ENCODE measurements at regions not wholly inside any gene's neighbourhood (a gene's known extent, or its start where the extent isn't known, plus 50 kb on each side); places are given as distances from the start of the nearest gene placed in this dataset.

DNA sequence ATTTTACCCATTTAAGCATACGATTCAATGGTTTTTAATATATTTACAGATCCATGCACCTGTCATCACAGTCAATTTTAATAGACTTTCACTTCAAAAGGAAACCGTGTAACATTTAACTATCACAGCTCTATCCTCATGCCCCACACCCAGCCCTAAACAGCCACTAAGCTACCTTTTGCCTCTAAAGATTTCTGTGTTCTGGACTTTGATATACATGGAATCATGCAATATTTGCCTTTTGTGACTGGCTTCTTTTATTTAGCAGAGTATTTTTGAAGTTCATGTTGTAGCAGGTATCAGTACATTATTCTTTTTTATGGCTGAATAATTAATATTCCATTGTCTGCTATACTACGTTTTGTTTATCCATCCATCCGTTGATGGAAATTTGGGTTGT is 50.3 kb upstream of the STX16 start:
- Histone ChIP-seq H2AK5ac (ENCODE audit: low read length) (no peak overlapping the region), H4K91ac (ENCODE audit: low read depth, low read length) (no peak overlapping the region), H3K23ac (ENCODE audit: low read length) (no peak overlapping the region), H3K14ac (ENCODE audit: low read length) (no peak overlapping the region), H3K9ac (ENCODE audit: low read length) (no peak overlapping the region), H3K79me2 (ENCODE audit: control insufficient read depth, insufficient read depth, low read length, poor library complexity) (no peaks in the 10 kb centered on the region), H3K4ac (ENCODE audit: low read depth, low read length) (no peak overlapping the region), H3K4me1 (ENCODE audit: control insufficient read depth in 1 of 2, insufficient read depth in 2 of 2, low read length in 2 of 2) (peaks cover 12 to 22% of the 10 kb centered on the region in 2 experiments), H2BK120ac (ENCODE audit: insufficient read depth, low read length, poor library complexity) (no peak overlapping the region), H3K18ac (ENCODE audit: low read length) (no peak overlapping the region), H4K8ac (ENCODE audit: low read depth, low read length) (no peak overlapping the region), H2AFZ (ENCODE audit: insufficient read depth, low read length, poor library complexity) (no peak overlapping the region), H4K12ac (ENCODE audit: low read depth, low read length) (no peak overlapping the region), H2BK5ac (ENCODE audit: low read depth, low read length, poor library complexity) (no peak overlapping the region), H3K9me3 (ENCODE audit: insufficient read depth, low read depth, low read length) (peaks cover 4% of the 10 kb centered on the region), H3K79me1 (ENCODE audit: low read length) (peaks cover 12% of the 10 kb centered on the region), H3K27me3 (ENCODE audit: insufficient read depth, low read length) (no peaks in the 10 kb centered on the region), H3K27ac (ENCODE audit: low read depth, low read length) (no peak overlapping the region), H3K4me2 (ENCODE audit: low read length) (no peak overlapping the region), H2BK12ac (ENCODE audit: low read length) (no peak overlapping the region), H3K36me3 (ENCODE audit: control insufficient read depth in 1 of 2, insufficient read depth in 2 of 2, low read length in 2 of 2) (no peaks in the 10 kb centered on the region), H3K4me3 (ENCODE audit: low read depth, low read length) (no peak overlapping the region)
- no CpG with 5 or more reads among the region's 4 CpGs for WGBS (ENCODE audit: extremely low coverage, insufficient coverage, insufficient read length)
- no peak for DNase-seq

DNA sequence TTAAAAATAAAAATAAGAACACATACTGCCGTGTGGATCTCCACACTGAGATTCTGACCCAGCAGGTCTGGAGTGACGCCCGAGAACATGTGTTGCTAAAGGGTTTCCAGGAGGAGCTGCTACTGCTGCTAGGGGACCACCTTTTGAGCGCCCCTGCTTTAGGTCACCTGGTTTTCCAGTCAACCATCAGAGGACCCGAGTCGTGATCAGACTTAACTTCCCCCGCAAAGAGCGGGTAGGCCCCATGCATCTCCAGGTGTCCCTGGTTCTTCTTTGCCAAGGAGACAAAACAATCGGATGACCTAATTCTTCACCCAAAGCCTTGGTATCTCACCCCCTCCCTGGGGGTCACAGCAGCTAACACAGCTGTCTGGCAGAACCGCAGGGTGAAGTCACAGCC is 51.1 kb upstream of the STX16 start:
- H3K14ac ChIP-seq (ENCODE audit: low read length) = no peak overlapping the region
- H3K36me3 ChIP-seq (ENCODE audit: control insufficient read depth in 1 of 2, insufficient read depth in 2 of 2, low read length in 2 of 2) = no peaks in the 10 kb centered on the region
- no peak overlapping the region for H4K91ac ChIP-seq (ENCODE audit: low read depth, low read length)
- H3K27me3 ChIP-seq (ENCODE audit: insufficient read depth, low read length) = no peaks in the 10 kb centered on the region
- no peak overlapping the region for H3K18ac ChIP-seq (ENCODE audit: low read length)
- H2BK5ac ChIP-seq (ENCODE audit: low read depth, low read length, poor library complexity) = no peak overlapping the region
- no peaks in the 10 kb centered on the region for H3K79me2 ChIP-seq (ENCODE audit: control insufficient read depth, insufficient read depth, low read length, poor library complexity)
- peaks cover 12 to 22% of the 10 kb centered on the region in 2 experiments for H3K4me1 ChIP-seq (ENCODE audit: control insufficient read depth in 1 of 2, insufficient read depth in 2 of 2, low read length in 2 of 2)
- no peak overlapping the region for H3K9ac ChIP-seq (ENCODE audit: low read length)
- H2AK5ac ChIP-seq (ENCODE audit: low read length) = no peak overlapping the region
- no peak overlapping the region for H2BK120ac ChIP-seq (ENCODE audit: insufficient read depth, low read length, poor library complexity)
- peaks cover 3% of the 10 kb centered on the region for H3K9me3 ChIP-seq (ENCODE audit: insufficient read depth, low read depth, low read length)
- no peak overlapping the region for H3K4me3 ChIP-seq (ENCODE audit: low read depth, low read length)
- no peak overlapping the region for H2BK12ac ChIP-seq (ENCODE audit: low read length)
- DNase-seq = no peak
- peaks cover 12% of the 10 kb centered on the region for H3K79me1 ChIP-seq (ENCODE audit: low read length)
- no peak overlapping the region for H3K23ac ChIP-seq (ENCODE audit: low read length)
- H4K12ac ChIP-seq (ENCODE audit: low read depth, low read length) = no peak overlapping the region
- no CpG with 5 or more reads among the region's 10 CpGs for WGBS (ENCODE audit: extremely low coverage, insufficient coverage, insufficient read length)
- H3K27ac ChIP-seq (ENCODE audit: low read depth, low read length) = no peak overlapping the region
- no peak overlapping the region for H4K8ac ChIP-seq (ENCODE audit: low read depth, low read length)
- no peak overlapping the region for H3K4ac ChIP-seq (ENCODE audit: low read depth, low read length)
- H3K4me2 ChIP-seq (ENCODE audit: low read length) = no peak overlapping the region
- no peak overlapping the region for H2AFZ ChIP-seq (ENCODE audit: insufficient read depth, low read length, poor library complexity)

DNA sequence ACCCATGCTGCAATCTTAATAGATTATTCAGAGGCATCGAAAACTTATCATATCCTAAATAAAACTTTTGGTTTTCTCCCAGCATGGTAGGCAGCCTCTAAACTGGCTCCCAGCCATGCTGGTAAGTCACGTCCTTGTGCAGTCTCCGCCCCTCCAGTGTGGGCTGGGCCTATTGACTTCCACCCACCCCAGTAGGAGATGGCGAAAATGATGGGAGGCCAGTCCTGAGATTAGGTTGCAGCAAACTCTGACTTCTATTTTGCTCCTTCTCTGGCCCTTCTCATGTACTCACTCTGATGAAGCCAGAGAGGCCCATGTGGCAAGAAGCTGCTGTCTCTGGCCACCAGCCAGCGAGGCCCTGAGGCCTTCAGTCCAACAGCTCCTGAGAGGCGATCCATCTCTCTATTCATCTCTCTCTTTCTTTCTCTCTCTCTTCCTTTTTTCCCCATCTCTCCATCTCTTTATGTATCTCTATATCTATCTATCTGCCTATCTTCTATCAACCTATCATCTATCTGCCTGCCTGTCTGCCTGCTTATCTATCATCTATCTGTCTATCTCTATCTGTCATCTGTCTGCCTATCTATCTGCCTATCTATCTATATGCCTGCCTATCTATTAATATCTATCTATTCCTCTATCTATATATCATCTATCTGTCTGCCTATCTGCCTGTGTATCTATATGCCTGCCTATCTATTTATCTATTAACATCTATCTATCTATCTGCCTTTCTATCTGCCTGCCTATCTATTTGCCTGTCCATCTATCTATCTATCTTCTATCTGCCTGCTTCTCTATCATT is 52.7 kb upstream of the STX16 start:
- Histone ChIP-seq H3K4me2 (ENCODE audit: low read length) (no peak overlapping the region), H3K18ac (ENCODE audit: low read length) (no peak overlapping the region), H3K79me1 (ENCODE audit: low read length) (peaks cover 5% of the 10 kb centered on the region), H2BK12ac (ENCODE audit: low read length) (no peak overlapping the region), H3K4me3 (ENCODE audit: low read depth, low read length) (no peak overlapping the region), H3K36me3 (ENCODE audit: control insufficient read depth in 1 of 2, insufficient read depth in 2 of 2, low read length in 2 of 2) (no peaks in the 10 kb centered on the region), H3K14ac (ENCODE audit: low read length) (no peak overlapping the region), H3K23ac (ENCODE audit: low read length) (no peak overlapping the region), H2BK5ac (ENCODE audit: low read depth, low read length, poor library complexity) (no peak overlapping the region), H4K8ac (ENCODE audit: low read depth, low read length) (no peak overlapping the region), H2AFZ (ENCODE audit: insufficient read depth, low read length, poor library complexity) (no peak overlapping the region), H3K27me3 (ENCODE audit: insufficient read depth, low read length) (no peaks in the 10 kb centered on the region), H3K27ac (ENCODE audit: low read depth, low read length) (no peak overlapping the region), H3K4ac (ENCODE audit: low read depth, low read length) (no peak overlapping the region), H3K4me1 (ENCODE audit: control insufficient read depth in 1 of 2, insufficient read depth in 2 of 2, low read length in 2 of 2) (peaks cover 4 to 12% of the 10 kb centered on the region in 2 experiments), H3K9ac (ENCODE audit: low read length) (no peak overlapping the region), H3K9me3 (ENCODE audit: insufficient read depth, low read depth, low read length) (peaks cover 3% of the 10 kb centered on the region), H4K91ac (ENCODE audit: low read depth, low read length) (no peak overlapping the region), H2AK5ac (ENCODE audit: low read length) (no peak overlapping the region), H3K79me2 (ENCODE audit: control insufficient read depth, insufficient read depth, low read length, poor library complexity) (no peaks in the 10 kb centered on the region), H4K12ac (ENCODE audit: low read depth, low read length) (no peak overlapping the region), H2BK120ac (ENCODE audit: insufficient read depth, low read length, poor library complexity) (no peak overlapping the region)
- WGBS (ENCODE audit: extremely low coverage, insufficient coverage, insufficient read length) = no CpG with 5 or more reads among the region's 6 CpGs
- peak; percentile 7 to 24 for DNase-seq

DNA sequence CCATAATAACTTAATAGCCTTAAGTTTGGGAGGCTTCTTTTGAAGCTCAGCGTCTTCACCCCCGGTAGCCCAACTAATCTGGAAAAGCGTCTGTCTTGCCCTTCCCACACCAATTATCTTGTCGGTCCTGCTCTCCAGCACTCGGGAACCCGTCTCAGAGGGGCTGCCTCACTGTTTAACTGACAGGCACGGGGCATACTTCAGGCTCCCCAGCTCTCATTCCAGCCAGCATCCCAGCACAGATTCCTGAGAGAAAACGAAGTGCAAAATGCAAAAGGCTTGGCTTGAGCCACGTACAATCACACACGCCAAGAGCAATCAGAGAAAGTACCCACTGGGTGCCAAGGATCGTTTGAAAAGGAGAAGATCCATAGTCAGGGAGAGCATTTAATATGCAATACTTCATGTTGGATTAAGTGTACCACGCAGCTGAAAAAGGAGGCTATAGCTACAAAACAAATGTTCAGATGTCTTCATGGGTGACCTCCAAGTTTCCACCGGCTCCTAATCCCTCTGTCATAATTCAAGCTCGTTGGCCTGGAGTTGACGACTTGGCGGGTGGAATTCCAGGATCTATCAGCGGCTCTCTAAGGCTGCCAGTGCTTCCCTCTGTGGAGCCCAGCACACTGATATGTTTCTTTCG is 53.7 kb upstream of the STX16 start:
- H3K4me1 ChIP-seq (ENCODE audit: control insufficient read depth in 1 of 2, insufficient read depth in 2 of 2, low read length in 2 of 2) = peaks cover 0 to 8% of the 10 kb centered on the region in 2 experiments
- H3K27me3 ChIP-seq (ENCODE audit: insufficient read depth, low read length) = no peaks in the 10 kb centered on the region
- no peak overlapping the region for H2BK12ac ChIP-seq (ENCODE audit: low read length)
- H2BK120ac ChIP-seq (ENCODE audit: insufficient read depth, low read length, poor library complexity) = no peak overlapping the region
- no peak overlapping the region for H3K18ac ChIP-seq (ENCODE audit: low read length)
- no peak overlapping the region for H2BK5ac ChIP-seq (ENCODE audit: low read depth, low read length, poor library complexity)
- H3K36me3 ChIP-seq (ENCODE audit: control insufficient read depth in 1 of 2, insufficient read depth in 2 of 2, low read length in 2 of 2) = no peaks in the 10 kb centered on the region
- H2AK5ac ChIP-seq (ENCODE audit: low read length) = no peak overlapping the region
- H4K12ac ChIP-seq (ENCODE audit: low read depth, low read length) = no peak overlapping the region
- no peak overlapping the region for H3K4ac ChIP-seq (ENCODE audit: low read depth, low read length)
- no peak overlapping the region for H3K14ac ChIP-seq (ENCODE audit: low read length)
- H3K4me3 ChIP-seq (ENCODE audit: low read depth, low read length) = no peak overlapping the region
- H3K23ac ChIP-seq (ENCODE audit: low read length) = no peak overlapping the region
- H4K8ac ChIP-seq (ENCODE audit: low read depth, low read length) = no peak overlapping the region
- no peak overlapping the region for H3K4me2 ChIP-seq (ENCODE audit: low read length)
- H2AFZ ChIP-seq (ENCODE audit: insufficient read depth, low read length, poor library complexity) = no peak overlapping the region
- H3K9me3 ChIP-seq (ENCODE audit: insufficient read depth, low read depth, low read length) = no peaks in the 10 kb centered on the region
- H3K27ac ChIP-seq (ENCODE audit: low read depth, low read length) = no peak overlapping the region
- WGBS (ENCODE audit: extremely low coverage, insufficient coverage, insufficient read length) = no CpG with 5 or more reads among the region's 18 CpGs
- H3K79me2 ChIP-seq (ENCODE audit: control insufficient read depth, insufficient read depth, low read length, poor library complexity) = no peaks in the 10 kb centered on the region
- no peak overlapping the region for H3K9ac ChIP-seq (ENCODE audit: low read length)
- H4K91ac ChIP-seq (ENCODE audit: low read depth, low read length) = no peak overlapping the region
- DNase-seq = no peak
- no peaks in the 10 kb centered on the region for H3K79me1 ChIP-seq (ENCODE audit: low read length)

All from trophoblast cell (in vitro differentiated cells and primary cell).